SK-N-SH (cell line): ENCODE measurements at regions not wholly inside any gene's neighbourhood (a gene's known extent, or its start where the extent isn't known, plus 50 kb on each side); places are given as distances from the start of the nearest gene placed in this dataset.

Experiments
- CTCF ChIA-PET: fragments of 300-600, 350-600 bp; formaldehyde crosslinking; extraction: SDS; loops from one replicate; lab custom pipeline; 2021; lab: Yijun Ruan, JAX
- POLR2A ChIA-PET: fragments of 350-600 bp; sonication (Branson Sonifier 250); formaldehyde crosslinking; extraction: SDS; loops from one replicate; lab custom pipeline; 2020; ENCODE audit warnings: antibody characterized with exemption, inconsistent platforms; lab: Yijun Ruan, JAX
- DNase-seq: peaks from one replicate; pipeline ENCODE4 v3.0.0; 2012
- H2AFZ ChIP-seq: fragments of 200-600 bp; sonication (generic); 2 replicates; pipeline ENCODE4 v1.8.1; 2016; ENCODE audit warnings: antibody characterized with exemption, mild to moderate bottlenecking, low read depth
- H3F3A ChIP-seq: fragments of 200-600 bp; sonication (generic); replicated peaks from 2 replicates; pipeline ENCODE3; 2016; ENCODE audit warnings: antibody characterized with exemption, mild to moderate bottlenecking; ENCODE audit not compliant: insufficient read depth
- H3K27ac ChIP-seq, 2 experiments: fragments of 200-500 bp in 1 of 2; fragments of 200-600 bp in 1 of 2; sonication (Bioruptor generic) in 1 of 2; sonication (generic), shearing (Covaris generic) in 1 of 2; 2 replicates each; pipeline versions ENCODE4 v1.5.1 to v1.6.1; 2014 to 2016; ENCODE audit warnings: low read depth in 2 of 2, inconsistent platforms in 1 of 2, low read length in 1 of 2, mild to moderate bottlenecking in 1 of 2, mixed read lengths in 1 of 2
- H3K27me3 ChIP-seq: fragments of 200-600 bp; sonication (generic), shearing (Covaris generic); 2 replicates; pipeline ENCODE4 v1.6.1; 2016; ENCODE audit warnings: mixed run types; ENCODE audit not compliant: insufficient read depth
- H3K36me3 ChIP-seq, 2 experiments: fragments of 200-500 bp in 1 of 2; fragments of 200-600 bp in 1 of 2; sonication (Bioruptor generic) in 1 of 2; sonication (generic) in 1 of 2; replicated peaks in 1 of 2; 2 replicates each; pipeline versions ENCODE3 to v1.5.1; 2014 to 2016; ENCODE audit warnings: low read length in 1 of 2, mild to moderate bottlenecking in 1 of 2; ENCODE audit not compliant: insufficient read depth in 2 of 2, control insufficient read depth in 1 of 2
- H3K4me1 ChIP-seq, 2 experiments: fragments of 200-500 bp in 1 of 2; fragments of 200-600 bp in 1 of 2; sonication (Bioruptor generic) in 1 of 2; sonication (generic), shearing (Covaris generic) in 1 of 2; 2 replicates each; pipeline versions ENCODE4 v1.5.1 to v1.6.1; 2014 to 2016; ENCODE audit warnings: low read depth in 1 of 2, low read length in 1 of 2, mixed run types in 1 of 2; ENCODE audit not compliant: insufficient read depth in 2 of 2, control insufficient read depth in 1 of 2
- H3K4me2 ChIP-seq: fragments of 200-600 bp; sonication (generic), shearing (Covaris generic); 2 replicates; pipeline ENCODE4 v1.6.1; 2017; ENCODE audit warnings: mixed run types
- H3K4me3 ChIP-seq, 2 experiments: fragments of 200-500 bp in 1 of 2; fragments of 200-600 bp in 1 of 2; sonication (Bioruptor generic) in 1 of 2; sonication (generic), shearing (Covaris generic) in 1 of 2; 2 replicates each; pipeline versions ENCODE4 v1.5.1 to v1.8.1; 2014 to 2016; ENCODE audit warnings: low read depth in 2 of 2, inconsistent platforms in 1 of 2, low read length in 1 of 2, mild to moderate bottlenecking in 1 of 2, mixed read lengths in 1 of 2, moderate library complexity in 1 of 2
- H3K79me2 ChIP-seq: fragments of 200-600 bp; sonication (generic); 2 replicates; pipeline ENCODE4 v1.8.1; 2017; ENCODE audit warnings: mild to moderate bottlenecking; ENCODE audit not compliant: insufficient read depth
- H3K9ac ChIP-seq: fragments of 200-600 bp; sonication (generic); 2 replicates; pipeline ENCODE4 v1.6.1; 2017; ENCODE audit warnings: mixed run types
- H3K9me2 ChIP-seq: fragments of 200-600 bp; sonication (generic); 2 replicates; pipeline ENCODE4 v1.6.1; 2017; ENCODE audit warnings: mixed run types
- H3K9me3 ChIP-seq: fragments of 200-600 bp; sonication (generic); 2 replicates; pipeline ENCODE4 v1.6.1; 2017; ENCODE audit warnings: mixed run types, mild to moderate bottlenecking, moderate library complexity
- H4K20me1 ChIP-seq: fragments of 200-600 bp; sonication (generic); 2 replicates; pipeline ENCODE4 v1.6.1; 2017; ENCODE audit warnings: mild to moderate bottlenecking, mixed run types; ENCODE audit not compliant: insufficient read depth
- ELF1 ChIP-seq: IDR thresholded peaks from 2 replicates; pipeline ENCODE4 v1.4.0; 2012
- EP300 ChIP-seq, 2 experiments: IDR thresholded peaks; 2 replicates each; pipeline versions ENCODE4 v1.4.0 to v1.6.1; 2012; ENCODE audit warnings: borderline replicate concordance in 1 of 2, low read depth in 1 of 2, low read length in 1 of 2
- FOXJ3 ChIP-seq: sonication (generic); formaldehyde crosslinking; IDR thresholded peaks from 2 replicates; pipeline ENCODE4 v1.5.1; 2020; ENCODE audit warnings: mild to moderate bottlenecking, missing genetic modification reagents
- FOXM1 ChIP-seq: IDR thresholded peaks from 2 replicates; pipeline ENCODE4 v1.4.0; 2012; ENCODE audit warnings: low read depth, mild to moderate bottlenecking
- GATA2 ChIP-seq: sonication (generic); formaldehyde crosslinking; IDR thresholded peaks from 2 replicates; pipeline ENCODE4 v1.5.0; 2020; ENCODE audit warnings: mild to moderate bottlenecking, missing genetic modification reagents
- IRF3 ChIP-seq: fragments of 150-350 bp; IDR thresholded peaks from 2 replicates; pipeline ENCODE4 v1.6.1; 2016; ENCODE audit warnings: mild to moderate bottlenecking, low read depth, low read length
- JUND ChIP-seq: IDR thresholded peaks from 2 replicates; pipeline ENCODE4 v1.4.0; 2012
- MAX ChIP-seq: IDR thresholded peaks from 2 replicates; pipeline ENCODE4 v1.4.0; 2012; ENCODE audit warnings: low read depth
- MEF2A ChIP-seq: IDR thresholded peaks from 2 replicates; pipeline ENCODE4 v1.4.0; 2012; ENCODE audit warnings: low read depth, borderline replicate concordance
- MXI1 ChIP-seq: IDR thresholded peaks from 2 replicates; pipeline ENCODE4 v1.6.1; 2012; ENCODE audit warnings: mild to moderate bottlenecking, low read depth, low read length, improper control_type of control experiment
- NRF1 ChIP-seq: IDR thresholded peaks from 2 replicates; pipeline ENCODE4 v1.6.1; 2012; ENCODE audit warnings: low read depth, mild to moderate bottlenecking, low read length
- RFX5 ChIP-seq: IDR thresholded peaks from 2 replicates; pipeline ENCODE4 v1.6.1; 2012; ENCODE audit warnings: mild to moderate bottlenecking, improper control_type of control experiment, low read length
- SIN3A ChIP-seq: IDR thresholded peaks from 2 replicates; pipeline ENCODE4 v1.6.1; 2012; ENCODE audit warnings: low read depth, mild to moderate bottlenecking, low read length, moderate library complexity, borderline replicate concordance
- TAF1 ChIP-seq: IDR thresholded peaks from 2 replicates; pipeline ENCODE4 v1.6.1; 2012; ENCODE audit warnings: low read depth, mild to moderate bottlenecking, low read length, moderate library complexity, borderline replicate concordance
- TCF12 ChIP-seq: IDR thresholded peaks from 2 replicates; pipeline ENCODE4 v1.4.0; 2012
- USF2 ChIP-seq: fragments of 150-350 bp; IDR thresholded peaks from 2 replicates; pipeline ENCODE4 v1.6.1; 2017; ENCODE audit warnings: antibody characterized with exemption, low read length, low read depth, borderline replicate concordance
- YY1 ChIP-seq: IDR thresholded peaks from 2 replicates; pipeline ENCODE4 v1.4.0; 2012; ENCODE audit warnings: low read depth, mild to moderate bottlenecking
- ZBTB33 ChIP-seq: IDR thresholded peaks from 2 replicates; pipeline ENCODE4 v1.4.0; 2012; ENCODE audit warnings: low read depth, borderline replicate concordance
- WGBS: methylation state at CpG from one replicate; pipeline ENCODE4 v1.1.6; 2017; ENCODE audit warnings: low lambda C conversion rate; 5-methylcytosine and 5-hydroxymethylcytosine counted together
- TF ChIP-seq, protein P1 (sequence below): IDR thresholded peaks from 2 replicates; pipeline ENCODE4 v1.4.0; 2012; ENCODE audit warnings: low read depth, borderline replicate concordance

DNA sequence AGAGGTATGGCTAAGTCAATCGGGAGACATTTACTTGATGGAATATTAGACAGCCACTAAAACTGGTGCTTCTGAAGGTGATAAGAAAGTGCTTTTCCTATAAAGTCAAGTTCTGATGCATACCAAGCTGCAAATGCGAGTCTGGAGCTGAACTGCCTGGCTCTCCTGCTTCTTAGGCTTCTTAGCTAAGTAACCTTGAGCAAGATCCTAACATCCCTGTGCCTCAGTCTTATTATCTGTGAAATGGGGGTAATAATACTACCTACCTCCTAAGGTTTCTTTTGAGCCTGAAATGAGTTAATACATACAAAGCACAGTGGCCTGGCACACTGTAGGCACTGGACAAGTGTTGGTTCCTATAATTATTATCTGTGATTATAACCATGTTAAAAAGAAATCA lies 64.5 kb downstream of the ZIC5 start:
- Histone ChIP-seq H4K20me1 (no peaks in the 10 kb centered on the region), H3K9me2 (no peaks in the 10 kb centered on the region), H3K4me3 (no peak overlapping the region), H3K36me3 (no peaks in the 10 kb centered on the region), H3K4me2 (no peak overlapping the region), H3K9me3 (no peaks in the 10 kb centered on the region), H3F3A (no peaks in the 10 kb centered on the region), H3K27me3 (peaks cover 39% of the 10 kb centered on the region; the same call in 1 of the 2 replicates), H3K9ac (no peak overlapping the region), H3K79me2 (no peaks in the 10 kb centered on the region), H3K27ac (no peak overlapping the region), H3K4me1 (no peaks in the 10 kb centered on the region), H2AFZ (no peak overlapping the region)
- WGBS: 24% methylated on average over 2 of the region's 2 CpGs
- POLR2A ChIA-PET: no interaction called here
- CTCF ChIA-PET: interaction anchor here (0.9 to 1.8 kb wide), 3 partner anchors 10 to 607 kb away, joined by 3 to 6 read pairs (median 4); no protein-coding TSS in a partner anchor
- DNase-seq: no peak
- TF ChIP-seq MXI1 (no peak), TCF12 (no peak), JUND (no peak), FOXJ3 (CRISPR knock-in tag) (no peak), MEF2A (no peak), USF2 (no peak)

DNA sequence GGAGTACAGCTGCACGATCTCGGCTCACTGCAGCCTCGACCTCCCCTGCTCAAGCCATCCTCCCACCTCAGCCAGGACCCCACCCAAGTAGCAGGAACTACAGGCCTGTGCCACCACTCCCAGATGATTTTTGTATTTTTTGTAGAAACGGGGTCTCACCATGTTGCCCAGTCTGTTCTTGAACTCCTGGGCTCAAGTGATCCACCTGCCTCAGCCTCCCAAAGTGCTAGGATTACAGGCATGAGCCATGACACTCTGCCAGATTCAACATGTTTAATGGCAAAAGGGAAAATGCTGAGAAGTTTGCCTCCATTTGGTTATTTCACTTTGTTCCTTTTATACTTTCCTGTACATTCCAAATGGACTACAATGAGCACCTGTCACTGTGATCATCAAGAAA lies 65.8 kb downstream of the ZIC5 start:
- Histone ChIP-seq H3K4me2 (no peak overlapping the region), H4K20me1 (no peaks in the 10 kb centered on the region), H3K9me3 (no peaks in the 10 kb centered on the region), H3K9me2 (no peaks in the 10 kb centered on the region), H3K4me1 (no peaks in the 10 kb centered on the region), H3K27me3 (peaks cover 37% of the 10 kb centered on the region; the same call in 1 of the 2 replicates), H3K79me2 (no peaks in the 10 kb centered on the region), H3F3A (no peaks in the 10 kb centered on the region), H3K27ac (no peak overlapping the region), H2AFZ (no peak overlapping the region), H3K9ac (no peak overlapping the region), H3K36me3 (no peaks in the 10 kb centered on the region), H3K4me3 (no peak overlapping the region)
- CTCF ChIA-PET: interaction anchor here (0.7 to 1.5 kb wide), 2 partner anchors 10 to 231 kb away, joined by 3 to 5 read pairs; no protein-coding TSS in a partner anchor
- DNase-seq: no peak
- 33% methylated on average over 4 of the region's 4 CpGs for WGBS
- TF ChIP-seq IRF3: no peak
- no peak for TF ChIP-seq RFX5
- TF ChIP-seq FOXM1: no peak
- no peak for TF ChIP-seq GATA2 (CRISPR knock-in tag)
- no peak for TF ChIP-seq FOXJ3 (CRISPR knock-in tag)
- TF ChIP-seq EP300 (IDR thresholded peaks at IDR 0.05; ENCODE audit: borderline replicate concordance in 1 of 2, low read depth in 1 of 2, low read length in 1 of 2): no peak
- no peak for TF ChIP-seq YY1
- no peak for TF ChIP-seq SIN3A
- no peak for TF ChIP-seq TAF1
- no peak for TF ChIP-seq MXI1
- TF ChIP-seq MAX: no peak
- no peak for TF ChIP-seq NRF1
- no peak for TF ChIP-seq ZBTB33
- TF ChIP-seq ELF1: no peak
- TF ChIP-seq, protein P1, sequence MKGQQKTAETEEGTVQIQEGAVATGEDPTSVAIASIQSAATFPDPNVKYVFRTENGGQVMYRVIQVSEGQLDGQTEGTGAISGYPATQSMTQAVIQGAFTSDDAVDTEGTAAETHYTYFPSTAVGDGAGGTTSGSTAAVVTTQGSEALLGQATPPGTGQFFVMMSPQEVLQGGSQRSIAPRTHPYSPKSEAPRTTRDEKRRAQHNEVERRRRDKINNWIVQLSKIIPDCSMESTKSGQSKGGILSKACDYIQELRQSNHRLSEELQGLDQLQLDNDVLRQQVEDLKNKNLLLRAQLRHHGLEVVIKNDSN: no peak
- POLR2A ChIA-PET: no interaction called here
